Adrenal gland (tissue), 9 donors: ENCODE measurements at regions not wholly inside any gene's neighbourhood (a gene's known extent, or its start where the extent isn't known, plus 50 kb on each side); places are given as distances from the start of the nearest gene placed in this dataset.

ENCODE experiments used
- DNase-seq, 7 donors: peaks; one replicate each; pipeline ENCODE4 v3.0.0-alpha.2; 2019 to 2020
- H3K27ac ChIP-seq, 5 donors: fragments of 200-600 bp; sonication (generic) in 4 of 5; 1 replicate in 3 of 5; 2 replicates in 2 of 5; pipeline versions ENCODE4 v1.5.1 to v1.8.0; 2016 to 2020; ENCODE audit warnings: mild to moderate bottlenecking in 1 of 5
- H3K27me3 ChIP-seq: fragments of 200-600 bp; 2 replicates; pipeline ENCODE4 v1.8.0; 2021
- H3K36me3 ChIP-seq, 2 donors: fragments of 200-600 bp; replicated peaks in 1 of 2; 1 replicate in 1 of 2; 2 replicates in 1 of 2; pipeline versions ENCODE4 v1.5.1 to v1.8.0; 2018 to 2022
- H3K4me1 ChIP-seq, 2 donors: fragments of 200-600 bp; replicated peaks in 1 of 2; 1 replicate in 1 of 2; 2 replicates in 1 of 2; pipeline versions ENCODE4 v1.5.1 to v1.8.0; 2018 to 2021
- H3K4me3 ChIP-seq, 4 donors: fragments of 200-600 bp; sonication (generic) in 3 of 4; one replicate each; pipeline ENCODE4 v1.5.1; 2016 to 2018
- H3K9me3 ChIP-seq, 3 donors: fragments of 200-600 bp; sonication (generic) in 1 of 3; replicated peaks in 1 of 3; 1 replicate in 2 of 3; 2 replicates in 1 of 3; pipeline versions ENCODE4 v1.5.1 to v1.8.0; 2016 to 2021
- POLR2A ChIP-seq, 2 donors: fragments of 450-650 bp; IDR thresholded peaks; one replicate each; pipeline ENCODE4 v1.6.1; 2017; ENCODE audit warnings: antibody characterized with exemption in 2 of 2, mild to moderate bottlenecking in 2 of 2, moderate library complexity in 1 of 2
- WGBS, 4 donors: extraction: QIAGEN DNeasy Blood & Tissue Kit in 2 of 4; methylation state at CpG; one replicate each; pipeline versions ENCODE4 v1.1.5 to v1.1.7; 2013 to 2017; 5-methylcytosine and 5-hydroxymethylcytosine counted together
- intact Hi-C, 2 donors: fragments of 100-400 bp; cut with DNase I; formaldehyde crosslinking; loops; one replicate each; pipeline versions ENCODE4 v1.14.1 to v1.15.0; 2022 to 2023
- TF ChIP-seq, protein P1 (sequence below), 6 experiments: fragments of 450-650 bp in 4 of 6; fragments of 200-600 bp in 2 of 6; sonication (generic) in 1 of 6; IDR thresholded peaks; 1 replicate in 5 of 6; 2 replicates in 1 of 6; pipeline versions ENCODE4 v1.5.1 to v1.8.0; 2016 to 2021; ENCODE audit warnings: antibody characterized with exemption in 6 of 6, mild to moderate bottlenecking in 2 of 6, moderate library complexity in 1 of 6
- donor health status: healthy with polysubstance abuse.
- donor health status: Bipolar disorder and iron deficiency.
- donor health status: DM: yes; HTN: yes; CAD: no.
- donor health status: DM: no; HTN: no; CAD: no.
- donor health status: DM: no; HTN: no; CAD: no.

- Histone ChIP-seq H3K9me3 (no peaks in the 10 kb centered on the region), H3K36me3 (no peaks in the 10 kb centered on the region), H3K4me3 (no peak overlapping the region), H3K4me1 (no peaks in the 10 kb centered on the region), H3K27ac (no peak overlapping the region), H3K27me3 (no peaks in the 10 kb centered on the region)
- 43 to 69% (median 52%) methylated on average over 2 of the region's 2 CpGs for WGBS, 4 donors
- TF ChIP-seq POLR2A (IDR thresholded peaks at IDR 0.05), result no peak
- no peak for DNase-seq
- intact Hi-C loops, result no loop called here
Measured at GRCh38 chr2:192578780-192579179, 384.0 kb upstream of the TMEFF2 start.

- no peaks in the 10 kb centered on the region for H3K36me3 ChIP-seq
- intact Hi-C loops, result no loop called here
- no peak overlapping the region for H3K4me3 ChIP-seq
- DNase-seq, result no peak
- no peaks in the 10 kb centered on the region for H3K27me3 ChIP-seq
- H3K4me1 ChIP-seq, result no peaks in the 10 kb centered on the region
- TF ChIP-seq, protein P1, sequence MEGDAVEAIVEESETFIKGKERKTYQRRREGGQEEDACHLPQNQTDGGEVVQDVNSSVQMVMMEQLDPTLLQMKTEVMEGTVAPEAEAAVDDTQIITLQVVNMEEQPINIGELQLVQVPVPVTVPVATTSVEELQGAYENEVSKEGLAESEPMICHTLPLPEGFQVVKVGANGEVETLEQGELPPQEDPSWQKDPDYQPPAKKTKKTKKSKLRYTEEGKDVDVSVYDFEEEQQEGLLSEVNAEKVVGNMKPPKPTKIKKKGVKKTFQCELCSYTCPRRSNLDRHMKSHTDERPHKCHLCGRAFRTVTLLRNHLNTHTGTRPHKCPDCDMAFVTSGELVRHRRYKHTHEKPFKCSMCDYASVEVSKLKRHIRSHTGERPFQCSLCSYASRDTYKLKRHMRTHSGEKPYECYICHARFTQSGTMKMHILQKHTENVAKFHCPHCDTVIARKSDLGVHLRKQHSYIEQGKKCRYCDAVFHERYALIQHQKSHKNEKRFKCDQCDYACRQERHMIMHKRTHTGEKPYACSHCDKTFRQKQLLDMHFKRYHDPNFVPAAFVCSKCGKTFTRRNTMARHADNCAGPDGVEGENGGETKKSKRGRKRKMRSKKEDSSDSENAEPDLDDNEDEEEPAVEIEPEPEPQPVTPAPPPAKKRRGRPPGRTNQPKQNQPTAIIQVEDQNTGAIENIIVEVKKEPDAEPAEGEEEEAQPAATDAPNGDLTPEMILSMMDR (IDR thresholded peaks at IDR 0.05), result no peak
- TF ChIP-seq POLR2A (IDR thresholded peaks at IDR 0.05), result no peak
- H3K9me3 ChIP-seq, result no peaks in the 10 kb centered on the region
- H3K27ac ChIP-seq, result no peak overlapping the region
Measured at GRCh38 chr2:192577706-192578105, 383.0 kb upstream of the TMEFF2 start.

DNA sequence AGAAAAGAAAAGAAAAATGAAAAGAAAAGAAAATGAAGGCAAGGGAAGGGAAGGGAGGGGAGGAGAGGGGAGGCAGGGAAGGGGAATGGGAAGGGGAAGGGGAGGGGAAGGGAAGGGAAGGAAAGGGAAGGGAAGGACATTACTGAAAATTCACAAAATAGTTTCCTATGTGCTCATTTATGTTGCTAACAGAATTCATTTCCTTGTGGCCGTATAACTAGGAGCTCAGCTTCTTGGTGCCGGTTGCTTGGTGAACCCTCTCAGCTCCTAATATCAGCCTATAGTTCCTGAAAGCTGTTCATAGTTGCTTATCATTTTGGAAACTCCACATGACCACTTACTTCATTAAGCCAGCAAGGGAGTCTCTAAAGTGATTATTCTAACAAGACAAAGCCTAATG lies 379.8 kb upstream of the TMEFF2 start:
- intact Hi-C loops, result no loop called here
- no peak for DNase-seq
- Histone ChIP-seq H3K27me3 (no peaks in the 10 kb centered on the region), H3K27ac (no peak overlapping the region), H3K4me3 (no peak overlapping the region), H3K36me3 (no peaks in the 10 kb centered on the region), H3K4me1 (no peaks in the 10 kb centered on the region), H3K9me3 (no peaks in the 10 kb centered on the region)
- WGBS, 4 donors, result 71 to 86% (median 81%) methylated on average over 2 of the region's 2 CpGs
- no peak for TF ChIP-seq POLR2A (IDR thresholded peaks at IDR 0.05)
- TF ChIP-seq, protein P1 (IDR thresholded peaks at IDR 0.05), result no peak

- Histone ChIP-seq H3K4me3 (no peak overlapping the region), H3K27ac (no peak overlapping the region), H3K27me3 (no peaks in the 10 kb centered on the region), H3K4me1 (no peaks in the 10 kb centered on the region), H3K9me3 (no peaks in the 10 kb centered on the region), H3K36me3 (no peaks in the 10 kb centered on the region)
- intact Hi-C loops, result no loop called here
- TF ChIP-seq POLR2A (IDR thresholded peaks at IDR 0.05), result no peak
- TF ChIP-seq, protein P1 (IDR thresholded peaks at IDR 0.05), result no peak
- no peak for DNase-seq
- WGBS, 4 donors, result 50 to 70% (median 56%) methylated on average over 1 to 2 of the region's 2 CpGs
Measured at GRCh38 chr2:192571636-192572035, 376.9 kb upstream of the TMEFF2 start.

DNA sequence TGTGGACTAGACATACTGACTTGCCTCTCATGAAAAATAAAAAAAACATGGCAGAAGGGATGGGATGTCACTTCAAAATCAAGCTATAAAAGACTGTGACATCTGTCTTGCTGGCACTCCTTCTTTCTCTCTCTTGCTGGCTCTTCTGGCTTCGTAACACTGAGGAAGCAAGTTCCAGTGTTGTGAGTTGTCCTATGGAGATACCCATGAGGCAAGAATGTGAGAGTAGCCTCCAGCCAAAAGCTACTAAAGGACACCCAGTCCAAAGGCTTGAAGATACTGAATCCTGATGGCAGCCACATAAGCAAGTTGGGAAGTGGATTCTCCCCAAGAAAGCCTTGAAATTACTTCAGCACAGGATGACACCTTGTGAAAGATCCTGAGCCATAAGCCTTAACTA lies 376.1 kb upstream of the TMEFF2 start:
- Histone ChIP-seq H3K27me3 (no peaks in the 10 kb centered on the region), H3K4me3 (no peak overlapping the region), H3K36me3 (no peaks in the 10 kb centered on the region), H3K27ac (no peak overlapping the region), H3K4me1 (no peaks in the 10 kb centered on the region), H3K9me3 (no peaks in the 10 kb centered on the region)
- intact Hi-C loops, result no loop called here
- TF ChIP-seq, protein P1 (IDR thresholded peaks at IDR 0.05), result no peak
- TF ChIP-seq POLR2A (IDR thresholded peaks at IDR 0.05), result no peak
- WGBS, 4 donors, result 83 to 92% (median 84%) methylated on average over 1 of the region's 1 CpG
- no peak for DNase-seq
